HG03175 (cell line): ENCODE measurements at regions not wholly inside any gene's neighbourhood (a gene's known extent, or its start where the extent isn't known, plus 50 kb on each side); places are given as distances from the start of the nearest gene placed in this dataset.

ENCODE experiments used
- ATAC-seq: cut with Tn5 transposase; IDR thresholded peaks from one replicate; pipeline ENCODE4 v1.9.1; 2021; ENCODE audit warnings: mild to moderate bottlenecking, moderate library complexity; ENCODE audit not compliant: unreplicated experiment

DNA sequence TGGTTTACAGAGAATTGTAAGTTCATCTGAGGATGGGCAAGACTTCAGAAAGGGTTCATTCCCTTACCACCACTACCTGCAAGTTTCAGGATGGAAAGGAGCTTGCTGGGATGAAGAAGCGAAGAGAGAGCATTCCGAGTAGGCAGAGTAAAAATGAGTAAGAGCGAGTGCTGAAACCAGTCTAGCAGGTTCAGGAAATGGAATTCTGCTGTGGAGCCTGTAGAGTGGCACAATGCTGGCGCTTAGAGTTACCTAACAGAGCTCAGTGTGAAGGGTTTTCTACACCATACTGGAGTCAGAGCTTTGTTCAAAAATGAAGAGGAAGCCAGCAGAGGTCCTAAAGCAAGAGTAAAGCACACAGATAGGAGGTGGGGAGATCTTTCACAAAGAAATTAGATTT, 179.2 kb upstream of the ZC3H12C start:
- ATAC-seq: no peak

DNA sequence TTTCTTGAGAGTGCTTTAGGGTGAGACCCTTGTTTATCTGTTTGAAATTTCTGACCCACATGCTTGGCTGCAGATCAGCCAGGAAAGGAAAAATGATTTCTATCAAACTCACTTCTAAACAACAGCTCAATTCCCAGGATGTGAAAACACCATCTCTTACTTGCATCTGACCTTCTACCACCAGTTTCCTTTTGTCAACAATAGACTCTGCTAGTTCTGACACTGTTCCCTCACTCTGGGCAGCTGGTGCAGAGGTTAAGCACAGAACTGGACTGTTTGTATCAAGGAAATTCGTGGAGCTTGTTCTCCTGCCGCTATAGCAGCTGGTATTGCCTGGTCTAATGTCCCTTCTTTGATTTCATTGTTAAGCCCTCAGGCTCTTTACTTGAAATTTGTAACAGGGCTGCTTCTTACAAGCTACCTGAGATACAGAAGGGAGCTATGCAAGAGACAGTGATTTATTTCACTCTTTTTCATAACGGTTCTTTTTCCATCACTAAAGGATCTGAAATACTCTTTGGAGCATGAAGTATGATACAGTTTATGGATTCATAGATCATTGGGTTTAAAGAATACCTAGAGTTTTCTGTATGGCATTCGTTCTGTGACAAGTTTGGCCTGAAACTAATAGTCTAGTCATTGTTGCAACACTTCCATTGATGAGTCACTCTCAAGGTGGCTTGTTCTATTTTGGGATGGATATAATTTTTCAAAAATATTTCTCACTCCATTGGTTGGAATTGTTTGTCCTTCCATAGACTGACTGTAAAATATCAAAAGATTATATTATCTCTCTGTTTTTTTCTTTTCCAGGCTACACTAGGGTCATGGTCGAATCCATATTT, 178.2 kb upstream of the ZC3H12C start:
- no peak for ATAC-seq

DNA sequence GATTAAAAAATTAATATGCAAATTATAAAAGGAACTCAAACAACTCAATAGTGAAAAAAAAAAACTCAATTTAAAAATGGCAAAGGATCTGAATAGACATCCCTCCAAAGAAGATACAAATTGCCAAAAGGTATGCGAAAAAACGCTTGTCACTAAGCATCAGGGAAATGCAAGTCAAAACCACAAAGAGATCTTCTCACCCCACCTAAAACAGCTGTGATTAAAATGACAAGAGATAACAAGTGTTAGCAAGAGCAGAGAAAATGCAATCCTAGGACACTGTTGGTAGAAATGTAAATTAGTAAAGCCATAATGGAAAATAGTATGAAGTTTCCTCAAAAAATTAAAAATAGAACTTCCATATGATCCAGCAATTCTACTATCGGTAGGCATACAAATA, 166.3 kb upstream of the ZC3H12C start:
- no peak for ATAC-seq

DNA sequence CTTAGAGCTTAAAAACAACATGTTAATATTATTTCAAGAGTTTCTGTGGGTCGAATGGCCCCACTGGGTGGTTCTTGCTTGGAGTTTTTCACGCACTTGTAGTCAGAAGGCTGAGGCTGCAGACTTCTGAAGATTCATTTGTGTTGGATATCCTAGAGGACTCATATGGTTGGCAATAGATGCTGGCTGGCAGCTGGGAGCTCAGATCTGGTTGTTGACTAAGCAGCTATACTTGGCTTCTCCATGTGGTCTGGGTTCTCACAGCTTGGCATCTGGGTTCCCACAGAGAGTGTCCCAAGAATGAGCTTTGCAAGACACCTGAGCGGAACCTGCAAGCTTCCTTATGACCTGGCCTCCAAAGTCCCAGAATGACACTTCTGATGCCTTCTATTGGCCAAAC, 163.9 kb upstream of the ZC3H12C start:
- ATAC-seq: no peak

DNA sequence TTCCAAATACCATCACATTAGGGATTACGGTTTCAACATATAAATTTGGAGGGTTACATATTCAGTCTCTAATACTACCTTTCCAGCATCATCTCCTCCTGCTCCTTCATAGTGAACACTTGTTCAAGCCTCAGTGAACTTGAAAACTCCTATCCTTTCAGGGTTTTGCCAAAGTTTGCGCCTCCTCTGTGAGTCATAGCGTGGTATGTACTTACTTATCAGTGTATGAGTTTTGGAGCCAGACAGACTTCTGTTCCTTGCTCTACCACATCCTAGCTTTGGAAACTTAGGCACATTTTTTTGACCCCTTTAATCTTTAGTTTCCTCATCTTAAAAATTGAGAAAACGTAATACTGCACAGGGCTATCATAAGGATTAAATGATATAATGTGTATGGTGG, 160.1 kb upstream of the ZC3H12C start:
- no peak for ATAC-seq

DNA sequence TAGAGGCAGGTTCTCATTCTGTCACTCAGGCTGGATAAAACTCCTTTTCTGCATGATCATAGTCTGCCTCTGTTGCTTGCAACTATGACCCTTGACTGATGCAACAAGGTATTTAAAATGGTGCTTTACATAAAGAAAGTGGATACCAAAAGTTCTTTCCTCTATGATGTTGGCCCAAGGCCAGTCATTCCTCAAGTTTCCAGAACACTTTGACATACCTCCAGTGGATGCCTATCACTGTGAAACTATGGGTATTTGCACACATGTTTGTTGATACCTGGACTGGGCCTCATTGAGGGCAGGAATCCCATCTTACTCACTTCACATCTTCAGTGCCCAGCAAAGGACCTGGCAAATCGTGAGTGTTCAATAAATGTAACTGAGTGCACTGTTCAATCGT, 159.0 kb upstream of the ZC3H12C start:
- no peak for ATAC-seq

DNA sequence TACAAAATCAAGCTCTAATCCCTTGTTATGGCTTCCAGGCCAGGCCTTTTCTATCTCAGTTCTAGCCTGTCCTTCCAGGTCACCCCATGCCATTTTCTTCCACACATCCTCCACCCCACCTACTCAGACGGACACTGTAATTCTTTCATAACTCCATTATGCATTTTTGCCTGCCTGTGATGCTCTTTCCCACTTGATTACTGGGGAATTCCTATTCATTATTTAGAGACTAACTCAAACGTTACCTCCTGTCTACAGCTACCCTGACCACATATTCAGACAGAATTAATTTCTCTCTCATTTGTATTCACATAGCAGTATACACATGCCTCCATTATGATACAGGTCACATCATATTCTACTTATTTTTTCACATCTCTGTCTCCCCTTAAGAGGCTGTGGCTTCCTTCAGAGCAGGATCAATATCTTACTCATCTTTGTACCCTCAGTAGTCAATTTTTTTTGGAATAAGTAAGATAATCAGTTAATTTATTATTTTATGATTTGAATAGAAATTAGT, 156.5 kb upstream of the ZC3H12C start:
- ATAC-seq: no peak

GRCh38 chr11:109937968-109938367, 155.2 kb upstream of the ZC3H12C start:
- ATAC-seq: no peak

- no peak for ATAC-seq
Observed at GRCh38 chr11:109939166-109939810, 153.9 kb upstream of the ZC3H12C start.

GRCh38 chr11:109940816-109941215, 152.4 kb upstream of the ZC3H12C start:
- no peak for ATAC-seq

DNA sequence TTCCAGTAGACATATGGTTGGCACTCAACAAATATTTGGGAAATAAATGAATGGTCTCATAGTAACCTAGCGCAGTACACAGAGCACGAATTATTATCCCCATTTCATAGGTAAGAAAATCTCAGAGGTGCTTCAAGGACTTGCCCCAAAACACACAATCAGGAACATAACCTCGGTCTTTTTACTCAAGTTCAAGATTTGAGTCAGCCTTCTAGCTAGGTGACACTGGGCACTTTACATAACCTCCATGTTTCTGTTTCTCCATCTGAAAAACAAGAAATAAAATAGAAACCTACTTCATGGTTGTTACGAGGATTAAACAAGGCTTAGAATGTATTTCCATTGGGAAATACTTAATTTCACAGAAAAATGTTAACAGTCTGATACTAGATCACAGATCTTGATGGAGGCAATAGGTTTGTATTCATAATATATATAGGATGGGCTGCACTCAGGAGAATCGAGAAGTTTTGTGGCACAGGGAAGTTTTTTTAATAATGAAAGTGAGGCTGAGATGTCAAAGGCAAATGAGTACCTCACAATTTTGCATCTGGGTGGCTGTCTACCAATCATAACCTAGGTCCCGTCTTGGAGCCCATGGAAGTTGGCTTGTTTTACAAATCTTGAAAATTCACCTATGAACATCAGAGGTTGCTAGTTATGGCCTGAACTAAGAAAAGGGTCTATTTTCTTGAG, 147.4 kb upstream of the ZC3H12C start:
- peak; percentile 77 for ATAC-seq

DNA sequence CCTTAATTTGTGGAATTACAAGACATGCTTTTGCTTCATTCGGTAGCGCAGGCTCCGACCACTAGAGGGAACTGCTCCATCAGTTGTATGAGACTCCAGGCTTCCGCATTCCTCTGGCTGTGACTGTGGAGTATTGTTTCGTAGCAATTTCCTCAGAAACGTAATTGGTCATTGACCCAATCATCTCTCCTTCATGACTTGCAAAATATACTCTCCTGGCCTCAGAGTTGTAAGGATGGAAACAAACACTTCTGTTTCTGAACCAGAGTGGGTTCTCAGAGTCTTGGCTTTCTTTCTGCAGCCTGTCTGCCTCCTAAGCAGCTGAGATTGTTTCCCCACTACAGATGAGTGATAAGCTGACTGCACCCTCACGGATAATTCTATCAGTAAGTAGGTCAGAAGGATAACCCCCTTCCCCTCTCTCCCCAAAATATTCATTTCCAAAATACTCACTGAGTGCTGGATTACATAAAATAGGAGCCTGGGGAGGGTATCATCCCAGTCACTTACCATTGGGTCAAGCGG, 146.8 kb upstream of the ZC3H12C start:
- ATAC-seq: peak; percentile 90

DNA sequence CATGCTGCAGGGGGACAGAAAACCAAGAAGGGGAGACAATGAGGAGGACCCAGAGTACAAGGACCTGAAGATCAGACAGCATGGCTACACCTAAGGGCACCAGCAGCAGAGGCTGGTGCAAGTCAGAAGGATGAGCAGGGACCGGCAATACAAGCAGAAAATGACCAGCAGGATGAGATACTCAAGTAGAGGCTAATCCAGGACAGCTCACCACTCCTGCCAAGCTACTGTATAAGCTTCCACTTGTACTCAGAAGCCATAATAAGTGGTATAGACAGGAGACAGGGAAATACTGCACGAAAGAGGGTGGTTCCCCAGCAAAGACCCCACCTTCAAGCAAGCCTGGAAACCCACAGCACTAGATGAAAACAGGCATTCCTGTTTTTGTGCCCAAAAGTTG, 138.7 kb upstream of the ZC3H12C start:
- no peak for ATAC-seq

DNA sequence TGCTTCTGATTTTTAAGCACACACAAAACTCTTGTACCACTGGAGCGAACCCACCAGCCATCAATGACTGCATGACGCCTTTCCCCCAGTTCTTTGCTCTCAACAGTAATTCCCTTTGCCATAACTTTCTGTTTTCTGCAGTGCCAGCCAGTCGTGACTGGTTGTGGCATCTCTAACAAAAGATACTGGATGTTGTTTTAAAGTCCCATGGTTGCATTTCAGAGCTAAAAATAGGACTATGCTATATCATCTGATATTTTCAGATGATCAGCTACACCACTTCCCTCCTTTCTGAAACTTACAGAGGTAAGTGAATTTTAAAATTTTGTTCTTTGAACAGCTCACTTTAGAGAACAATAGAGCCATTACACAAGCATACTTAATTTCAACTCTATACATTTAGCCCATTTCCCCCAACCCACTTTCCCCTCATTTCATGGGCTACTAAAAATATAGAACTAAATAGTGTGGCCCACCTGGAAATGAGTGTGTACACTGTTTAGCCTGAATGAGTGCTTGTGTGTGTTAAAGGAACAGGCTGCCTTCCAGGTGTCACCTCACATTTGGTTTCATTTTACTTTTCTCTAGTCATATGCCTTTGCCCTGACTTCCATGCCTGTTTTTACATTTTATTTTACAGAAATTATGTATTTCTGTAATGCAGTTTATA, 136.9 kb upstream of the ZC3H12C start:
- peak; percentile 84 for ATAC-seq

DNA sequence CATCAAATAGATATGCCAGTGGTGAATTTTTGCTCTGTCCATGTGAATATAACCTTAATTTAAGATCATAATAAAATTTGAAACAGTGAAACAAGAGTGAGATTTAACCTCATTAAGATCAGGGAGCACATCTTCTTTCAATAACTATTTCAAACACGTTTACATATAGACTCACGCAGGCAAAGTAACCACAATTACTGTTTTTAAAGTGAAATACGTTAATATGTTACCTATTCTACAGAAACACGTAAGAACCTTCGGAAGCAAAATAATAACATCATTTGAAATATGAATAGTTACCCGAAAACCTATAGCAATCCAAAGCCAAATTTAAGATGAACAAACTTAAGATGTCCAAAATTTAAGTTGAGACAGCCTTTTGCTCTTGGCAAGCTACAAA, 136.2 kb upstream of the ZC3H12C start:
- ATAC-seq: peak; percentile 57

- no peak for ATAC-seq
Observed at GRCh38 chr11:109957601-109958000, 135.6 kb upstream of the ZC3H12C start.

DNA sequence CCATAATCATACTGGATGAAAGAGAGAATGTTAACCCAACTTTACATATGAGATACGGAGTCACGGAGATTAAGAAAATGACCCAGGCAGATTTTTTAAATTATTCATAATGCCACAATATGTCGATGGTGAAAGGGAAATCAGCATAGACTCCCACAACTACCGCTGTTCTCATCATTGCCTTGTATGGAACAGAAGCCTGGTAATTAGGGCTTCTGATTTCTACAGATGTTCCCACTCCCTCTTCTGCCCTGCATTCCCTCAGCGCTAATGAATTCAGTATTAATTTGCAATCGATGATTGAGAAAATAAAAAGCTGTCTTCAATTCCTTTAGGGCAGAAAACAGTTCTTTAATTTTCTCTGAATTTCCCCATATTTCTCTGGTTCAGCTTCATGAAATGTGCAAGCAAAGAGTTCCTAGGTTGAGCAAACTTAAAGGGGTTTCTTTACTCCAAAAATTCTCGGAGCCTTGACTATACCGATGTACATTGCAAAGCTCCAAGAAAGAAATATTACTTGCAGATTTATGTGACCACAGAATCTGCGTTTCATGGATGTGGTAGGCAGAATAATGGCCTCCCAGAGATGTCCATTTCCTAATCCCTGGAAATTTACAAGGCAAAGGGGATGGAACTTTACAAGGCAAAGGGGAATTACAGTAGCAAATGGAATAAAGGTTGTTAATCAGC, 134.9 kb upstream of the ZC3H12C start:
- no peak for ATAC-seq

DNA sequence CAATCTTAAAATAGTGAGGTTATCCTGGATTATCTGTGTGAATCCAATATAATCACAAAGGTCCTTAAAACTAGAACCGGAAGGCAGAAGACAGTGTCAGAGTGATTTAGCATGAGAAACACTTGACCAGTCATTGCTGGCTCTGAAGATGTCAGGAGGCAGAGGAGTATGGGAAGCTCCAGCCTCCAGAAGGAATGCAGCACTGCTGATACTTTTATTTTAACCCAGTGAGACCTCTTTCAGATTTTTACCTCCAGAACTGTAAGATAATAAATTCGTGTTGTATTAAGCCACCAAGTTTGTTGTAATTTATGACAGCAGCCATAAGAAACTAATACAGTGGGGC, 134.4 kb upstream of the ZC3H12C start:
- ATAC-seq: no peak

- no peak for ATAC-seq
Observed at GRCh38 chr11:109960831-109961230, 132.4 kb upstream of the ZC3H12C start.

DNA sequence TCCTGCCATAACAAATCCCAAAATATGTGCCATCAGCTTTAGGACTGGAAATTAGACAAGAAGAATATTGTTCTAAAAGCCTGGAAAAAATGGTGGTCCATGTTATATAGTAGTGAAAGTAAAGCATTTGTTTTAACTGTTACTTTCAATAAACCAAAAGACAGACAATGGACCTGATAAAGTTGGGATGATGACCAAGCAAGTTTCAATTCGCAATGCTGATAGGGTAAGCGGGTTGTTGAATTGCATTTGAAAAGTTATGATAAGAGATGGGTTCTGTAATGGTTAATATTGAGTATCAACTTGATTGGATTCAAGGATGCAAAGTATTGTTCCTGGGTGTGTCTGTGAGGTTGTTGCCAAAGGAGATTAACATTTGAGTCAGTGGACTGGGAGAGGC, 131.9 kb upstream of the ZC3H12C start:
- no peak for ATAC-seq
